Epithelial cell of esophagus (primary cell): ENCODE measurements at regions not wholly inside any gene's neighbourhood (a gene's known extent, or its start where the extent isn't known, plus 50 kb on each side); places are given as distances from the start of the nearest gene placed in this dataset.

Source experiments
- DNase-seq: peaks from one replicate; pipeline ENCODE4 v3.0.0; 2010; ENCODE audit warnings: low read depth
- H3K4me3 ChIP-seq: 2 replicates; pipeline ENCODE4 v1.5.1; 2011; ENCODE audit warnings: mild to moderate bottlenecking, low read length, control low read depth
- CTCF ChIP-seq: IDR thresholded peaks from 2 replicates; pipeline ENCODE4 v1.5.1; 2011; ENCODE audit warnings: low read depth, mild to moderate bottlenecking, low read length, control low read depth, inconsistent platforms; ENCODE audit not compliant: insufficient read depth; ENCODE audit errors: missing control alignments

- DNase-seq, result no peak
- H3K4me3 ChIP-seq, result no peak overlapping the region
- TF ChIP-seq CTCF, result no peak
Observed at GRCh38 chr9:28653216-28653615, 1079.9 kb upstream of the C9orf72 start.

GRCh38 chr9:28656727-28657126 lies 1083.4 kb upstream of the C9orf72 start:
- H3K4me3 ChIP-seq, result no peak overlapping the region
- no peak for TF ChIP-seq CTCF
- peak; percentile 6 for DNase-seq

GRCh38 chr9:28661853-28662252 lies 1088.6 kb upstream of the C9orf72 start:
- no peak for DNase-seq
- no peak for TF ChIP-seq CTCF
- H3K4me3 ChIP-seq, result no peak overlapping the region

- DNase-seq, result no peak
- TF ChIP-seq CTCF, result no peak
- H3K4me3 ChIP-seq, result no peak overlapping the region
Observed at GRCh38 chr9:28662675-28663074, 1089.4 kb upstream of the C9orf72 start.

- DNase-seq, result no peak
- no peak for TF ChIP-seq CTCF
- no peak overlapping the region for H3K4me3 ChIP-seq
Observed at GRCh38 chr9:28668158-28668557, 1094.9 kb upstream of the C9orf72 start.

GRCh38 chr9:28671000-28671399 lies 1097.7 kb upstream of the C9orf72 start:
- DNase-seq, result no peak
- no peak for TF ChIP-seq CTCF
- no peak overlapping the region for H3K4me3 ChIP-seq

- TF ChIP-seq CTCF, result no peak
- H3K4me3 ChIP-seq, result no peak overlapping the region
- DNase-seq, result peak; percentile 13
Observed at GRCh38 chr9:28678097-28678496, 1104.8 kb upstream of the C9orf72 start.
